ENCODE measurements at regions not wholly inside any gene's neighbourhood (a gene's known extent, or its start where the extent isn't known, plus 50 kb on each side); places are given as distances from the start of the nearest gene placed in this dataset.

GRCh38 chr4:127120441-127121090 is 512.2 kb upstream of the INTU start:
- H3K27ac ChIP-seq, result no peak overlapping the region
- peaks cover 0 to 2% (median 0%) of the 10 kb centered on the region in 4 donors for H3K9me3 ChIP-seq
- no peak overlapping the region for H3K4me3 ChIP-seq
- H3K4me1 ChIP-seq, result no peaks in the 10 kb centered on the region
- H3K36me3 ChIP-seq, result no peaks in the 10 kb centered on the region
- DNase-seq, result no peak
- TF ChIP-seq POLR2A (IDR thresholded peaks at IDR 0.05) (no peak), CTCF (IDR thresholded peaks at IDR 0.05) (no peak)
- no peaks in the 10 kb centered on the region for H3K27me3 ChIP-seq

- H3K4me1 ChIP-seq, result no peaks in the 10 kb centered on the region
- H3K27me3 ChIP-seq, result no peaks in the 10 kb centered on the region
- TF ChIP-seq POLR2A (IDR thresholded peaks at IDR 0.05) (no peak), CTCF (IDR thresholded peaks at IDR 0.05) (no peak)
- no peaks in the 10 kb centered on the region for H3K36me3 ChIP-seq
- no peak overlapping the region for H3K4me3 ChIP-seq
- H3K9me3 ChIP-seq, result peaks cover 0 to 2% (median 0%) of the 10 kb centered on the region in 4 donors
- DNase-seq, result no peak
- no peak overlapping the region for H3K27ac ChIP-seq
These were observed 507.8 kb upstream of the INTU start for GRCh38 chr4:127124919-127125318.

GRCh38 chr4:127126718-127127117 is 506.0 kb upstream of the INTU start:
- Histone ChIP-seq H3K27ac (no peak overlapping the region), H3K9me3 (no peaks in the 10 kb centered on the region), H3K36me3 (no peaks in the 10 kb centered on the region), H3K27me3 (no peaks in the 10 kb centered on the region), H3K4me3 (no peak overlapping the region), H3K4me1 (no peaks in the 10 kb centered on the region)
- TF ChIP-seq CTCF (IDR thresholded peaks at IDR 0.05) (no peak), POLR2A (IDR thresholded peaks at IDR 0.05) (no peak)
- DNase-seq, result no peak

- no peak overlapping the region for H3K27ac ChIP-seq
- no peak overlapping the region for H3K4me3 ChIP-seq
- H3K36me3 ChIP-seq, result no peaks in the 10 kb centered on the region
- no peaks in the 10 kb centered on the region for H3K27me3 ChIP-seq
- no peaks in the 10 kb centered on the region for H3K4me1 ChIP-seq
- DNase-seq, result no peak
- no peaks in the 10 kb centered on the region for H3K9me3 ChIP-seq
- TF ChIP-seq POLR2A (IDR thresholded peaks at IDR 0.05) (no peak), CTCF (IDR thresholded peaks at IDR 0.05) (no peak)
These were observed 501.2 kb upstream of the INTU start for GRCh38 chr4:127131527-127131926.

- no peaks in the 10 kb centered on the region for H3K36me3 ChIP-seq
- no peak overlapping the region for H3K27ac ChIP-seq
- TF ChIP-seq POLR2A (IDR thresholded peaks at IDR 0.05) (no peak), CTCF (IDR thresholded peaks at IDR 0.05) (no peak)
- no peak overlapping the region for H3K4me3 ChIP-seq
- H3K27me3 ChIP-seq, result no peaks in the 10 kb centered on the region
- H3K4me1 ChIP-seq, result no peaks in the 10 kb centered on the region
- H3K9me3 ChIP-seq, result no peaks in the 10 kb centered on the region
- no peak for DNase-seq
These were observed 498.3 kb upstream of the INTU start for GRCh38 chr4:127134490-127134889.

- no peaks in the 10 kb centered on the region for H3K27me3 ChIP-seq
These were observed 494.2 kb upstream of the INTU start for GRCh38 chr4:127138586-127138985.

More at GRCh38 chr4:127138586-127138985, 494.2 kb upstream of the INTU start:
- Histone ChIP-seq H3K4me1 (no peaks in the 10 kb centered on the region), H3K4me3 (no peak overlapping the region), H3K27ac (no peak overlapping the region), H3K36me3 (no peaks in the 10 kb centered on the region), H3K9me3 (no peaks in the 10 kb centered on the region)
- TF ChIP-seq POLR2A (IDR thresholded peaks at IDR 0.05), result no peak
- no peak for TF ChIP-seq CTCF (IDR thresholded peaks at IDR 0.05)
- DNase-seq, result no peak

All from Peyer's patch (tissue), 4 donors.